GM19351 (cell line): ENCODE measurements at regions not wholly inside any gene's neighbourhood (a gene's known extent, or its start where the extent isn't known, plus 50 kb on each side); places are given as distances from the start of the nearest gene placed in this dataset.
"Not testable (repeated sequence)": the region's sequence is repeated elsewhere in the genome, so short reads cannot be mapped to it uniquely, and the experiment has no call there.

Experiments used
- ATAC-seq: cut with Tn5 transposase; IDR thresholded peaks from one replicate; pipeline ENCODE4 v1.9.1; 2021; ENCODE audit warnings: mild to moderate bottlenecking, moderate library complexity; ENCODE audit not compliant: unreplicated experiment

- no peak for ATAC-seq
Measured at GRCh38 chr13:89982407-89983095, 1364.9 kb upstream of the MIR17HG start.

GRCh38 chr13:89988206-89988605, 1359.3 kb upstream of the MIR17HG start:
- ATAC-seq, result no peak

GRCh38 chr13:90003566-90003965, 1343.9 kb upstream of the MIR17HG start:
- ATAC-seq, result no peak

- ATAC-seq, result no peak
Measured at GRCh38 chr13:90008707-90009149, 1338.8 kb upstream of the MIR17HG start.

- no peak for ATAC-seq
Measured at GRCh38 chr13:90014038-90014437, 1333.4 kb upstream of the MIR17HG start.

GRCh38 chr13:90015565-90016507, 1331.7 kb upstream of the MIR17HG start:
- ATAC-seq, result no peak

- no peak for ATAC-seq
Measured at GRCh38 chr13:90016688-90017087, 1330.8 kb upstream of the MIR17HG start.

- ATAC-seq, result no peak
Measured at GRCh38 chr13:90020536-90021070, 1326.9 kb upstream of the MIR17HG start.

GRCh38 chr13:90027409-90027808, 1320.1 kb upstream of the MIR17HG start:
- no peak for ATAC-seq

GRCh38 chr13:90032313-90032712, 1315.2 kb upstream of the MIR17HG start:
- ATAC-seq, result no peak

GRCh38 chr13:90032841-90033493, 1314.5 kb upstream of the MIR17HG start:
- ATAC-seq, result no peak

GRCh38 chr13:90039516-90039915, 1308.0 kb upstream of the MIR17HG start:
- ATAC-seq, result no peak

GRCh38 chr13:90047600-90047999, 1299.9 kb upstream of the MIR17HG start:
- no peak for ATAC-seq

GRCh38 chr13:90049989-90050671, 1297.4 kb upstream of the MIR17HG start:
- ATAC-seq, result no peak

- no peak for ATAC-seq
Measured at GRCh38 chr13:90055121-90055520, 1292.4 kb upstream of the MIR17HG start.

GRCh38 chr13:90055760-90056159, 1291.7 kb upstream of the MIR17HG start:
- ATAC-seq, result no peak

GRCh38 chr13:90064226-90064625, 1283.3 kb upstream of the MIR17HG start:
- not testable (repeated sequence) for ATAC-seq

GRCh38 chr13:90068658-90069057, 1278.8 kb upstream of the MIR17HG start:
- ATAC-seq, result no peak

- ATAC-seq, result no peak
Measured at GRCh38 chr13:90070362-90070761, 1277.1 kb upstream of the MIR17HG start.

- ATAC-seq, result no peak
Measured at GRCh38 chr13:90070837-90071525, 1276.5 kb upstream of the MIR17HG start.
